HepG2 (cell line): ENCODE measurements at regions not wholly inside any gene's neighbourhood (a gene's known extent, or its start where the extent isn't known, plus 50 kb on each side); places are given as distances from the start of the nearest gene placed in this dataset.
A peak's percentile ranks its signal among the peaks of the same experiment; 100 is the strongest.

Experiments used
- AGO2 ChIP-seq: fragments of 200-400 bp; formaldehyde crosslinking; optimal IDR thresholded peaks from 2 replicates; pipeline ENCODE3; 2017; ENCODE audit warnings: mild to moderate bottlenecking, low read depth, low read length, moderate library complexity
- BRD4 ChIP-seq: sonication (generic); formaldehyde crosslinking; IDR thresholded peaks from 2 replicates; pipeline ENCODE4 v1.4.0; 2020; ENCODE audit warnings: missing genetic modification reagents
- CSRNP1 ChIP-seq: sonication (generic); formaldehyde crosslinking; IDR thresholded peaks from 2 replicates; pipeline ENCODE4 v1.8.1; 2023; ENCODE audit warnings: mild to moderate bottlenecking, missing genetic modification reagents
- CTCF ChIP-seq: sonication (generic); formaldehyde crosslinking; IDR thresholded peaks from 2 replicates; pipeline ENCODE4 v1.5.0; 2020; ENCODE audit warnings: mild to moderate bottlenecking, missing genetic modification reagents, moderate library complexity
- SNAI1 ChIP-seq: sonication (generic); formaldehyde crosslinking; IDR thresholded peaks from 2 replicates; pipeline ENCODE4 v1.5.0; 2020; ENCODE audit warnings: mild to moderate bottlenecking, missing genetic modification reagents, borderline replicate concordance
- YEATS4 ChIP-seq: sonication (generic); formaldehyde crosslinking; IDR thresholded peaks from 2 replicates; pipeline ENCODE4 v1.4.0; 2020; ENCODE audit warnings: missing genetic modification reagents, borderline replicate concordance
- ZMYM2 ChIP-seq: sonication (generic); formaldehyde crosslinking; IDR thresholded peaks from 2 replicates; pipeline ENCODE4 v1.8.0; 2022; ENCODE audit warnings: mild to moderate bottlenecking, missing genetic modification reagents
- ZNF572 ChIP-seq: sonication (generic); formaldehyde crosslinking; IDR thresholded peaks from 2 replicates; pipeline ENCODE4 v1.5.1; 2020; ENCODE audit warnings: mild to moderate bottlenecking, missing genetic modification reagents
- ZNF607 ChIP-seq: sonication (generic); formaldehyde crosslinking; IDR thresholded peaks from 2 replicates; pipeline ENCODE4 v1.5.1; 2020; ENCODE audit warnings: missing genetic modification reagents, mild to moderate bottlenecking, borderline replicate concordance
- ZNF704 ChIP-seq: sonication (generic); formaldehyde crosslinking; IDR thresholded peaks from 2 replicates; pipeline ENCODE4 v1.8.1; 2023; ENCODE audit warnings: mild to moderate bottlenecking, inconsistent platforms, moderate library complexity, missing genetic modification reagents, borderline replicate concordance
- ZNF816 ChIP-seq: sonication (generic); formaldehyde crosslinking; IDR thresholded peaks from 2 replicates; pipeline ENCODE4 v1.8.0; 2022; ENCODE audit warnings: missing genetic modification reagents, mild to moderate bottlenecking, borderline replicate concordance

- no peak for TF ChIP-seq ZNF607 (CRISPR knock-in tag)
- no peak for TF ChIP-seq ZNF816 (CRISPR knock-in tag)
- no peak for TF ChIP-seq CSRNP1 (CRISPR knock-in tag)
- no peak for TF ChIP-seq BRD4
- TF ChIP-seq ZNF572 (CRISPR knock-in tag), result no peak
- no peak for TF ChIP-seq ZMYM2 (CRISPR knock-in tag)
- no peak for TF ChIP-seq ZNF704
- TF ChIP-seq YEATS4 (CRISPR knock-in tag), result no peak
- peak; percentile 85 for TF ChIP-seq CTCF (CRISPR knock-in tag)
- TF ChIP-seq AGO2, result no peak
- TF ChIP-seq SNAI1, result no peak
Observed at GRCh38 chr12:111298582-111299436, 70.1 kb downstream of the PHETA1 start (continued).
